Muscle layer of colon (tissue), 2 donors: ENCODE measurements at regions not wholly inside any gene's neighbourhood (a gene's known extent, or its start where the extent isn't known, plus 50 kb on each side); places are given as distances from the start of the nearest gene placed in this dataset.
"Not testable (repeated sequence)": the region's sequence is repeated elsewhere in the genome, so short reads cannot be mapped to it uniquely, and the experiment has no call there.

Source experiments
- H3K27ac ChIP-seq: one replicate; pipeline ENCODE4 v1.7.0; 2013; ENCODE audit warnings: low read depth, mild to moderate bottlenecking, low read length, moderate library complexity
- H3K27me3 ChIP-seq, 2 donors: one replicate each; pipeline ENCODE4 v1.7.0; 2013; ENCODE audit warnings: low read length in 2 of 2, mild to moderate bottlenecking in 2 of 2; ENCODE audit not compliant: insufficient read depth in 2 of 2, control insufficient read depth in 1 of 2
- H3K36me3 ChIP-seq: one replicate; pipeline ENCODE4 v1.7.0; 2013; ENCODE audit warnings: mild to moderate bottlenecking, low read length; ENCODE audit not compliant: insufficient read depth
- H3K4me1 ChIP-seq: one replicate; pipeline ENCODE4 v1.7.0; 2013; ENCODE audit warnings: mild to moderate bottlenecking, low read length; ENCODE audit not compliant: insufficient read depth
- H3K4me3 ChIP-seq, 2 donors: one replicate each; pipeline ENCODE4 v1.7.0; 2013; ENCODE audit warnings: low read length in 2 of 2, low read depth in 1 of 2, mild to moderate bottlenecking in 1 of 2, moderate library complexity in 1 of 2
- H3K9ac ChIP-seq: one replicate; pipeline ENCODE4 v1.7.0; 2013; ENCODE audit warnings: low read length
- H3K9me3 ChIP-seq: one replicate; pipeline ENCODE4 v1.7.0; 2013; ENCODE audit warnings: mild to moderate bottlenecking, low read length
- donor health status: abdominal sarcoma.
- donor health status: Adenocarcinoma of cecum.

- Histone ChIP-seq H3K27me3 (no peaks in the 10 kb centered on the region), H3K9ac (no peak overlapping the region), H3K4me1 (no peaks in the 10 kb centered on the region), H3K36me3 (no peaks in the 10 kb centered on the region), H3K4me3 (no peak overlapping the region), H3K27ac (no peak overlapping the region), H3K9me3 (no peaks in the 10 kb centered on the region)
These were observed 591.7 kb downstream of the CSNK1G3 start for GRCh38 chr5:124103671-124104070.

GRCh38 chr5:124103056-124103455 is 591.1 kb downstream of the CSNK1G3 start:
- not testable (repeated sequence) for H3K4me3 ChIP-seq, H3K27me3 ChIP-seq, H3K4me1 ChIP-seq

GRCh38 chr5:124102486-124102885 is 590.5 kb downstream of the CSNK1G3 start:
- no peaks in the 10 kb centered on the region for H3K9me3 ChIP-seq
- H3K36me3 ChIP-seq, result no peaks in the 10 kb centered on the region
- H3K27ac ChIP-seq, result no peak overlapping the region
- H3K9ac ChIP-seq, result no peak overlapping the region
- H3K4me1 ChIP-seq, result no peaks in the 10 kb centered on the region
- H3K4me3 ChIP-seq, result no peak overlapping the region
- H3K27me3 ChIP-seq, result no peaks in the 10 kb centered on the region

More at GRCh38 chr5:124103056-124103455, 591.1 kb downstream of the CSNK1G3 start:
- not testable (repeated sequence) for H3K36me3 ChIP-seq, H3K9me3 ChIP-seq, H3K27ac ChIP-seq, H3K9ac ChIP-seq

- H3K4me1 ChIP-seq, result no peaks in the 10 kb centered on the region
- H3K9ac ChIP-seq, result no peak overlapping the region
- no peak overlapping the region for H3K4me3 ChIP-seq
- H3K27ac ChIP-seq, result no peak overlapping the region
- no peaks in the 10 kb centered on the region for H3K27me3 ChIP-seq
- H3K9me3 ChIP-seq, result no peaks in the 10 kb centered on the region
- no peaks in the 10 kb centered on the region for H3K36me3 ChIP-seq
These were observed 581.7 kb downstream of the CSNK1G3 start for GRCh38 chr5:124093658-124094057.

- no peaks in the 10 kb centered on the region for H3K4me1 ChIP-seq
- no peak overlapping the region for H3K4me3 ChIP-seq
- no peak overlapping the region for H3K27ac ChIP-seq
- H3K9ac ChIP-seq, result no peak overlapping the region
- no peaks in the 10 kb centered on the region for H3K36me3 ChIP-seq
- H3K27me3 ChIP-seq, result no peaks in the 10 kb centered on the region
- no peaks in the 10 kb centered on the region for H3K9me3 ChIP-seq
These were observed 578.1 kb downstream of the CSNK1G3 start for GRCh38 chr5:124090115-124090514.

- Histone ChIP-seq H3K36me3 (no peaks in the 10 kb centered on the region), H3K27me3 (no peaks in the 10 kb centered on the region), H3K9ac (no peak overlapping the region), H3K4me3 (no peak overlapping the region), H3K4me1 (no peaks in the 10 kb centered on the region), H3K9me3 (no peaks in the 10 kb centered on the region), H3K27ac (no peak overlapping the region)
These were observed 577.6 kb downstream of the CSNK1G3 start for GRCh38 chr5:124089578-124089977.

GRCh38 chr5:124088289-124089032 is 576.5 kb downstream of the CSNK1G3 start:
- Histone ChIP-seq H3K27ac (no peak overlapping the region), H3K27me3 (no peaks in the 10 kb centered on the region), H3K36me3 (no peaks in the 10 kb centered on the region), H3K9ac (no peak overlapping the region), H3K4me1 (no peaks in the 10 kb centered on the region), H3K4me3 (no peak overlapping the region), H3K9me3 (no peaks in the 10 kb centered on the region)

GRCh38 chr5:124087752-124088151 is 575.8 kb downstream of the CSNK1G3 start:
- H3K27me3 ChIP-seq, result no peaks in the 10 kb centered on the region
- H3K27ac ChIP-seq, result no peak overlapping the region
- H3K4me1 ChIP-seq, result no peaks in the 10 kb centered on the region
- no peaks in the 10 kb centered on the region for H3K9me3 ChIP-seq
- no peak overlapping the region for H3K9ac ChIP-seq
- no peak overlapping the region for H3K4me3 ChIP-seq
- no peaks in the 10 kb centered on the region for H3K36me3 ChIP-seq

GRCh38 chr5:124080256-124080655 is 568.3 kb downstream of the CSNK1G3 start:
- Histone ChIP-seq H3K27me3 (no peaks in the 10 kb centered on the region), H3K4me3 (no peak overlapping the region), H3K9ac (no peak overlapping the region), H3K9me3 (no peaks in the 10 kb centered on the region), H3K4me1 (no peaks in the 10 kb centered on the region), H3K27ac (no peak overlapping the region), H3K36me3 (no peaks in the 10 kb centered on the region)

GRCh38 chr5:124079062-124079461 is 567.1 kb downstream of the CSNK1G3 start:
- Histone ChIP-seq H3K36me3 (no peaks in the 10 kb centered on the region), H3K9me3 (no peaks in the 10 kb centered on the region), H3K27ac (no peak overlapping the region), H3K27me3 (no peaks in the 10 kb centered on the region), H3K4me3 (no peak overlapping the region), H3K4me1 (no peaks in the 10 kb centered on the region), H3K9ac (no peak overlapping the region)

- Histone ChIP-seq H3K4me3 (no peak overlapping the region), H3K36me3 (no peaks in the 10 kb centered on the region), H3K4me1 (no peaks in the 10 kb centered on the region), H3K27ac (no peak overlapping the region), H3K9me3 (no peaks in the 10 kb centered on the region), H3K27me3 (no peaks in the 10 kb centered on the region), H3K9ac (no peak overlapping the region)
These were observed 562.5 kb downstream of the CSNK1G3 start for GRCh38 chr5:124074500-124074899.

GRCh38 chr5:124072570-124072969 is 560.6 kb downstream of the CSNK1G3 start:
- Histone ChIP-seq H3K4me1 (no peaks in the 10 kb centered on the region), H3K9ac (no peak overlapping the region)

More at GRCh38 chr5:124072570-124072969, 560.6 kb downstream of the CSNK1G3 start:
- H3K4me3 ChIP-seq, result no peak overlapping the region
- H3K27ac ChIP-seq, result no peak overlapping the region
- no peaks in the 10 kb centered on the region for H3K9me3 ChIP-seq
- no peaks in the 10 kb centered on the region for H3K36me3 ChIP-seq
- H3K27me3 ChIP-seq, result no peaks in the 10 kb centered on the region
